MM.1S (cell line): ENCODE measurements at regions not wholly inside any gene's neighbourhood (a gene's known extent, or its start where the extent isn't known, plus 50 kb on each side); places are given as distances from the start of the nearest gene placed in this dataset.
"Not testable (repeated sequence)": the region's sequence is repeated elsewhere in the genome, so short reads cannot be mapped to it uniquely, and the experiment has no call there.

ENCODE experiments used
- DNase-seq: peaks from one replicate; pipeline ENCODE4 v3.0.0-alpha.2; 2015
- H2AFZ ChIP-seq: fragments of 300-600 bp; sonication (generic); 2 replicates; pipeline ENCODE4 v1.6.0; 2016; ENCODE audit warnings: antibody characterized with exemption, low read length
- H3F3A ChIP-seq: fragments of 300-600 bp; sonication (generic); 2 replicates; pipeline ENCODE4 v1.6.1; 2016; ENCODE audit warnings: mild to moderate bottlenecking, antibody characterized with exemption, low read length, moderate library complexity, mixed read lengths; ENCODE audit not compliant: insufficient read depth
- H3K27ac ChIP-seq: fragments of 300-600 bp; sonication (generic); 2 replicates; pipeline ENCODE4 v1.5.1; 2016; ENCODE audit warnings: mild to moderate bottlenecking, low read length
- H3K27me3 ChIP-seq: fragments of 300-600 bp; sonication (generic); replicated peaks from 2 replicates; pipeline ENCODE4 v1.6.0; 2016; ENCODE audit warnings: low read length; ENCODE audit not compliant: insufficient read depth
- H3K36me3 ChIP-seq: fragments of 300-600 bp; sonication (generic); replicated peaks from 2 replicates; pipeline ENCODE4 v1.6.1; 2016; ENCODE audit warnings: mild to moderate bottlenecking, low read length, mixed read lengths; ENCODE audit not compliant: insufficient read depth
- H3K4me1 ChIP-seq: fragments of 300-600 bp; sonication (generic); 2 replicates; pipeline ENCODE4 v1.6.1; 2016; ENCODE audit warnings: low read length, mixed read lengths
- H3K4me2 ChIP-seq: fragments of 300-600 bp; sonication (generic); 2 replicates; pipeline ENCODE4 v1.6.0; 2016; ENCODE audit warnings: low read depth, low read length
- H3K4me3 ChIP-seq: fragments of 300-600 bp; sonication (generic); 2 replicates; pipeline ENCODE4 v1.5.1; 2016; ENCODE audit warnings: low read length, mixed read lengths
- H3K79me2 ChIP-seq: fragments of 300-600 bp; sonication (generic); 2 replicates; pipeline ENCODE4 v1.6.1; 2016; ENCODE audit warnings: mixed run types, low read length, mixed read lengths
- H3K9ac ChIP-seq: fragments of 300-600 bp; sonication (generic); 2 replicates; pipeline ENCODE4 v1.6.1; 2016; ENCODE audit warnings: low read length, mixed read lengths
- H3K9me2 ChIP-seq: fragments of 300-600 bp; sonication (generic); replicated peaks from 2 replicates; pipeline ENCODE4 v1.6.1; 2016; ENCODE audit warnings: mild to moderate bottlenecking, low read length, mixed read lengths; ENCODE audit not compliant: insufficient read depth
- H3K9me3 ChIP-seq: fragments of 300-600 bp; sonication (generic); replicated peaks from 2 replicates; pipeline ENCODE4 v1.6.1; 2016; ENCODE audit warnings: mild to moderate bottlenecking, low read length, mixed read lengths; ENCODE audit not compliant: insufficient read depth
- H4K20me1 ChIP-seq: fragments of 300-600 bp; sonication (generic); 2 replicates; pipeline ENCODE4 v1.6.1; 2016; ENCODE audit warnings: mild to moderate bottlenecking, low read length, moderate library complexity, mixed read lengths; ENCODE audit not compliant: insufficient read depth
- EZH2 ChIP-seq: fragments of 300-600 bp; sonication (generic); optimal IDR thresholded peaks from 2 replicates; pipeline ENCODE3; 2017; ENCODE audit warnings: low read depth, mild to moderate bottlenecking, antibody characterized with exemption, low read length, mixed read lengths
- EZH2phosphoT487 ChIP-seq: fragments of 300-600 bp; sonication (generic); IDR thresholded peaks from 2 replicates; pipeline ENCODE4 v1.6.1; 2018; ENCODE audit warnings: antibody characterized with exemption, low read length
- TF ChIP-seq, protein P1 (sequence below): fragments of 300-600 bp; sonication (generic); IDR thresholded peaks from 2 replicates; pipeline ENCODE4 v1.5.1; 2016; ENCODE audit warnings: antibody characterized with exemption, low read length, mixed read lengths

- Histone ChIP-seq H3K4me2 (no peak overlapping the region), H3K4me3 (no peak overlapping the region), H4K20me1 (no peaks in the 10 kb centered on the region), H3F3A (no peaks in the 10 kb centered on the region), H3K27ac (no peak overlapping the region), H3K27me3 (no peaks in the 10 kb centered on the region), H3K79me2 (no peaks in the 10 kb centered on the region), H2AFZ (no peak overlapping the region), H3K4me1 (no peaks in the 10 kb centered on the region), H3K9me3 (no peaks in the 10 kb centered on the region), H3K9ac (no peak overlapping the region), H3K9me2 (no peaks in the 10 kb centered on the region), H3K36me3 (no peaks in the 10 kb centered on the region)
- peak; percentile 33 for DNase-seq
- TF ChIP-seq, protein P1, sequence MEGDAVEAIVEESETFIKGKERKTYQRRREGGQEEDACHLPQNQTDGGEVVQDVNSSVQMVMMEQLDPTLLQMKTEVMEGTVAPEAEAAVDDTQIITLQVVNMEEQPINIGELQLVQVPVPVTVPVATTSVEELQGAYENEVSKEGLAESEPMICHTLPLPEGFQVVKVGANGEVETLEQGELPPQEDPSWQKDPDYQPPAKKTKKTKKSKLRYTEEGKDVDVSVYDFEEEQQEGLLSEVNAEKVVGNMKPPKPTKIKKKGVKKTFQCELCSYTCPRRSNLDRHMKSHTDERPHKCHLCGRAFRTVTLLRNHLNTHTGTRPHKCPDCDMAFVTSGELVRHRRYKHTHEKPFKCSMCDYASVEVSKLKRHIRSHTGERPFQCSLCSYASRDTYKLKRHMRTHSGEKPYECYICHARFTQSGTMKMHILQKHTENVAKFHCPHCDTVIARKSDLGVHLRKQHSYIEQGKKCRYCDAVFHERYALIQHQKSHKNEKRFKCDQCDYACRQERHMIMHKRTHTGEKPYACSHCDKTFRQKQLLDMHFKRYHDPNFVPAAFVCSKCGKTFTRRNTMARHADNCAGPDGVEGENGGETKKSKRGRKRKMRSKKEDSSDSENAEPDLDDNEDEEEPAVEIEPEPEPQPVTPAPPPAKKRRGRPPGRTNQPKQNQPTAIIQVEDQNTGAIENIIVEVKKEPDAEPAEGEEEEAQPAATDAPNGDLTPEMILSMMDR: peak; percentile 58
- TF ChIP-seq EZH2: no peak
- TF ChIP-seq EZH2phosphoT487: no peak
These were observed 90.7 kb downstream of the TFPI2 start for GRCh38 chr7:93799750-93800357.

- H3K9me3 ChIP-seq, H4K20me1 ChIP-seq, DNase-seq, H3K27me3 ChIP-seq, H3F3A ChIP-seq, H3K36me3 ChIP-seq, H3K79me2 ChIP-seq, H3K4me3 ChIP-seq, H3K27ac ChIP-seq, H3K9me2 ChIP-seq, H3K9ac ChIP-seq, H3K4me1 ChIP-seq, H2AFZ ChIP-seq, H3K4me2 ChIP-seq: not testable (repeated sequence)
These were observed 97.4 kb downstream of the TFPI2 start for GRCh38 chr7:93793084-93793697.

- no peak overlapping the region for H3K4me2 ChIP-seq
- no peak for DNase-seq
- no peaks in the 10 kb centered on the region for H4K20me1 ChIP-seq
- H3K27me3 ChIP-seq: no peaks in the 10 kb centered on the region
- H3F3A ChIP-seq: no peaks in the 10 kb centered on the region
- H3K9me3 ChIP-seq: no peaks in the 10 kb centered on the region
- H2AFZ ChIP-seq: no peak overlapping the region
- H3K27ac ChIP-seq: no peak overlapping the region
- no peaks in the 10 kb centered on the region for H3K4me1 ChIP-seq
- no peaks in the 10 kb centered on the region for H3K36me3 ChIP-seq
- no peak overlapping the region for H3K9ac ChIP-seq
- no peaks in the 10 kb centered on the region for H3K9me2 ChIP-seq
- no peak overlapping the region for H3K4me3 ChIP-seq
- TF ChIP-seq EZH2 (no peak), EZH2phosphoT487 (no peak)
- TF ChIP-seq, protein P1: no peak
- H3K79me2 ChIP-seq: no peaks in the 10 kb centered on the region
These were observed 111.4 kb downstream of the TFPI2 start for GRCh38 chr7:93779115-93779514.

GRCh38 chr7:93778384-93778783 lies 112.2 kb downstream of the TFPI2 start:
- Histone ChIP-seq H3K27me3 (no peaks in the 10 kb centered on the region), H3K27ac (no peak overlapping the region), H3K79me2 (no peaks in the 10 kb centered on the region), H4K20me1 (no peaks in the 10 kb centered on the region), H2AFZ (no peak overlapping the region), H3F3A (no peaks in the 10 kb centered on the region), H3K36me3 (no peaks in the 10 kb centered on the region), H3K9ac (no peak overlapping the region), H3K9me2 (no peaks in the 10 kb centered on the region), H3K4me1 (no peaks in the 10 kb centered on the region), H3K4me2 (no peak overlapping the region), H3K9me3 (no peaks in the 10 kb centered on the region), H3K4me3 (no peak overlapping the region)
- DNase-seq: no peak
- TF ChIP-seq EZH2phosphoT487 (no peak), EZH2 (no peak)
- TF ChIP-seq, protein P1: no peak
